B cell (primary cell): ENCODE measurements at regions not wholly inside any gene's neighbourhood (a gene's known extent, or its start where the extent isn't known, plus 50 kb on each side); places are given as distances from the start of the nearest gene placed in this dataset.

Experiments used
- ATAC-seq: fragments of 200-7000 bp; cut with Tn5 transposase; one replicate; pipeline ENCODE4 v1.10.0; 2021; ENCODE audit warnings: low read depth, mild to moderate bottlenecking, moderate number of reproducible peaks, moderate library complexity
- CTCF ChIA-PET: fragments of 350-600 bp; sonication (Branson Sonifier 250); formaldehyde crosslinking; loops from one replicate; lab custom pipeline; 2021; ENCODE audit warnings: antibody characterized with exemption, inconsistent platforms; lab: Charles Lee
- POLR2A ChIA-PET: fragments of 350-600 bp; sonication (Branson Sonifier 250); formaldehyde crosslinking; loops from one replicate; lab custom pipeline; 2021; ENCODE audit warnings: antibody characterized with exemption; lab: Charles Lee
- DNase-seq: peaks from one replicate; pipeline ENCODE4 v3.0.0; 2013
- H2AFZ ChIP-seq: 2 replicates; pipeline ENCODE4 v1.6.1; 2012; ENCODE audit warnings: mild to moderate bottlenecking, low read depth, low read length; ENCODE audit not compliant: insufficient read depth, poor library complexity, severe bottlenecking
- H3K27ac ChIP-seq, 2 donors: 1 replicate in 1 of 2; 2 replicates in 1 of 2; pipeline ENCODE4 v1.5.1; 2012 to 2013; ENCODE audit warnings: low read length in 2 of 2, mild to moderate bottlenecking in 2 of 2, moderate library complexity in 1 of 2
- H3K27me3 ChIP-seq, 4 experiments: fragments of 200-600 bp in 1 of 4; sonication (generic) in 1 of 4; replicated peaks in 1 of 4; 1 replicate in 2 of 4; 2 replicates in 2 of 4; pipeline versions ENCODE4 v1.6.1 to v1.7.0; 2013 to 2016; ENCODE audit warnings: low read length in 3 of 4, mild to moderate bottlenecking in 2 of 4, mixed read lengths in 1 of 4, moderate library complexity in 1 of 4; ENCODE audit not compliant: insufficient read depth in 4 of 4, control insufficient read depth in 3 of 4; ENCODE audit errors: control extremely low read depth in 1 of 4
- H3K36me3 ChIP-seq, 2 experiments: replicated peaks in 1 of 2; 1 replicate in 1 of 2; 2 replicates in 1 of 2; pipeline versions ENCODE4 v1.6.1 to v1.7.1; 2013; ENCODE audit warnings: low read length in 1 of 2; ENCODE audit not compliant: insufficient read depth in 2 of 2, control insufficient read depth in 1 of 2; ENCODE audit errors: control extremely low read depth in 1 of 2, extremely low read depth in 1 of 2
- H3K4me1 ChIP-seq, 2 donors: fragments of 200-600 bp in 1 of 2; sonication (generic) in 1 of 2; 1 replicate in 1 of 2; 2 replicates in 1 of 2; pipeline versions ENCODE4 v1.5.1 to v1.6.1; 2013 to 2017; ENCODE audit warnings: low read length in 2 of 2; ENCODE audit not compliant: control insufficient read depth in 2 of 2, insufficient read depth in 2 of 2
- H3K4me2 ChIP-seq: replicated peaks from 2 replicates; pipeline ENCODE3; 2012; ENCODE audit warnings: mild to moderate bottlenecking, low read depth, low read length; ENCODE audit not compliant: poor library complexity, severe bottlenecking
- H3K4me3 ChIP-seq, 5 experiments: fragments of 200-600 bp in 1 of 5; sonication (generic) in 1 of 5; 1 replicate in 3 of 5; 2 replicates in 2 of 5; pipeline versions ENCODE4 v1.5.1 to v1.7.0; 2011 to 2016; ENCODE audit warnings: low read length in 4 of 5, mild to moderate bottlenecking in 4 of 5, low read depth in 2 of 5, control low read depth in 1 of 5, moderate library complexity in 1 of 5; ENCODE audit not compliant: insufficient read depth in 1 of 5; ENCODE audit errors: control extremely low read depth in 1 of 5, extremely low read depth in 1 of 5
- H3K79me2 ChIP-seq: fragments of 200-600 bp; sonication (generic); one replicate; pipeline ENCODE4 v1.6.0; 2016; ENCODE audit warnings: low read length; ENCODE audit not compliant: control insufficient read depth, insufficient read depth
- H3K9ac ChIP-seq: fragments of 200-600 bp; sonication (generic); 2 replicates; pipeline ENCODE4 v1.6.1; 2017; ENCODE audit warnings: mild to moderate bottlenecking, low read length, moderate library complexity
- H3K9me3 ChIP-seq, 3 donors: one replicate each; pipeline versions ENCODE4 v1.6.1 to v1.7.1; 2013; ENCODE audit warnings: low read length in 2 of 3; ENCODE audit not compliant: control insufficient read depth in 2 of 3, insufficient read depth in 1 of 3; ENCODE audit errors: control extremely low read depth in 1 of 3
- H4K20me1 ChIP-seq: 2 replicates; pipeline ENCODE4 v1.6.0; 2012; ENCODE audit warnings: mild to moderate bottlenecking, low read length; ENCODE audit not compliant: insufficient read depth, control insufficient read depth, poor library complexity, severe bottlenecking
- H3K27ac Mint-ChIP-seq: one replicate; pipeline ENCODE4 v1.8.0; 2021; ENCODE audit warnings: mixed read lengths
- H3K27me3 Mint-ChIP-seq: one replicate; pipeline ENCODE4 v1.8.0; 2021; ENCODE audit warnings: mixed read lengths
- H3K4me1 Mint-ChIP-seq: one replicate; pipeline ENCODE4 v1.8.0; 2021; ENCODE audit warnings: mixed read lengths
- H3K4me3 Mint-ChIP-seq: one replicate; pipeline ENCODE4 v1.8.0; 2021; ENCODE audit warnings: mixed read lengths
- H3K9me3 Mint-ChIP-seq: one replicate; pipeline ENCODE4 v1.8.0; 2022; ENCODE audit warnings: mixed read lengths; ENCODE audit not compliant: insufficient read depth
- EZH2 ChIP-seq: IDR thresholded peaks from 2 replicates; pipeline ENCODE4 v1.6.1; 2012; ENCODE audit warnings: borderline replicate concordance, low read depth, mild to moderate bottlenecking, moderate library complexity, low read length; ENCODE audit not compliant: insufficient read depth, poor library complexity, severe bottlenecking
- WGBS: methylation state at CpG from one replicate; pipeline ENCODE4 v1.1.5; 2013; ENCODE audit warnings: missing lambda C conversion rate; ENCODE audit not compliant: insufficient coverage; 5-methylcytosine and 5-hydroxymethylcytosine counted together
- intact Hi-C: fragments of 100-400 bp; cut with micrococcal nuclease; formaldehyde crosslinking; loops from one replicate; pipeline ENCODE4 v1.10.0; 2022
- TF ChIP-seq, protein P1 (sequence below): fragments of 200-600 bp; IDR thresholded peaks from one replicate; pipeline ENCODE4 v1.8.0; 2022; ENCODE audit warnings: antibody characterized with exemption, mild to moderate bottlenecking

GRCh38 chr18:75875559-75875958 lies 448.1 kb upstream of the SMIM21 start:
- Histone ChIP-seq H3K36me3 (no peaks in the 10 kb centered on the region), H2AFZ (no peak overlapping the region), H3K27me3 (no peaks in the 10 kb centered on the region), H3K9ac (no peak overlapping the region), H4K20me1 (no peaks in the 10 kb centered on the region), H3K4me1 (no peaks in the 10 kb centered on the region), H3K4me3 (no peak overlapping the region), H3K79me2 (no peaks in the 10 kb centered on the region), H3K9me3 (peaks cover 0 to 10% (median 0%) of the 10 kb centered on the region in 3 donors), H3K27ac (no peak overlapping the region), H3K4me2 (no peak overlapping the region)
- ChIA-PET CTCF (no interaction called here), POLR2A (no interaction called here)
- no peak for ATAC-seq
- 85% methylated on average over 9 of the region's 10 CpGs for WGBS
- H3K27me3 Mint-ChIP-seq, result no peaks in the 10 kb centered on the region
- H3K27ac Mint-ChIP-seq, result no peak overlapping the region
- no peak overlapping the region for H3K4me3 Mint-ChIP-seq
- peaks cover 5% of the 10 kb centered on the region for H3K9me3 Mint-ChIP-seq
- DNase-seq, result no peak
- no peak for TF ChIP-seq EZH2
- TF ChIP-seq, protein P1, sequence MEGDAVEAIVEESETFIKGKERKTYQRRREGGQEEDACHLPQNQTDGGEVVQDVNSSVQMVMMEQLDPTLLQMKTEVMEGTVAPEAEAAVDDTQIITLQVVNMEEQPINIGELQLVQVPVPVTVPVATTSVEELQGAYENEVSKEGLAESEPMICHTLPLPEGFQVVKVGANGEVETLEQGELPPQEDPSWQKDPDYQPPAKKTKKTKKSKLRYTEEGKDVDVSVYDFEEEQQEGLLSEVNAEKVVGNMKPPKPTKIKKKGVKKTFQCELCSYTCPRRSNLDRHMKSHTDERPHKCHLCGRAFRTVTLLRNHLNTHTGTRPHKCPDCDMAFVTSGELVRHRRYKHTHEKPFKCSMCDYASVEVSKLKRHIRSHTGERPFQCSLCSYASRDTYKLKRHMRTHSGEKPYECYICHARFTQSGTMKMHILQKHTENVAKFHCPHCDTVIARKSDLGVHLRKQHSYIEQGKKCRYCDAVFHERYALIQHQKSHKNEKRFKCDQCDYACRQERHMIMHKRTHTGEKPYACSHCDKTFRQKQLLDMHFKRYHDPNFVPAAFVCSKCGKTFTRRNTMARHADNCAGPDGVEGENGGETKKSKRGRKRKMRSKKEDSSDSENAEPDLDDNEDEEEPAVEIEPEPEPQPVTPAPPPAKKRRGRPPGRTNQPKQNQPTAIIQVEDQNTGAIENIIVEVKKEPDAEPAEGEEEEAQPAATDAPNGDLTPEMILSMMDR, result no peak
- intact Hi-C loops, result no loop called here
- H3K4me1 Mint-ChIP-seq, result no peaks in the 10 kb centered on the region

DNA sequence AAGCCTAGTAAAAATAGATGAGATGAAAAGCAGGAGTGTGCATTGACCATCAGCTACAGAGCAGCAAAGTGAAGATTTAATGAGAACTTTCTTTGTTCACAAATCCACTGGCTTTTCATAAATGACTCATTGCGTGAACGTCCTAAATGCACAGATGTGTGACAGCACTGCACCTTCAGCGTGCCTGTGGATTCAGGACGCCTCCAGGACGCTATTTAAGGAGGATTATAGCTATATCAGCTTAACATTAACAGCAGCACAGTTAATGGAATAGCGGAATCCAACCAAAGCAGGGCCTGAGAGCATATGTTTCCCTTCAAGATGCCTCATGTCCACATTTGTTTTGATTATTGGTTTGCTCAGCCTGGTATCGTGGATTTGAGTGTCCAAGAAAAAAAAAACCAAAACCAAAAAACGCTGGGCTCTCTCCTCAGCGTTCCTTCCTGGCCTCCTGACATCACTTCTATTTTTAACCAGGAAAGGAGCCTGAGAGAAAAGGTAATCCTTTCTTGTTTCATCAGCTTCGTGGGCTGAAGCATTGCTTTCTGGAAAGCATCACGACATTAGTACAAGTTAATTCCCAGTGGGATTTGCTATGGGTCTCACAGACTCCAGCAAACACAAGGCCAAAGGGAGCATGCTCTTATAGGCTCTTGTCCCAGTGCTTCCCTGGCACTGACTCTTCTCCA lies 447.0 kb upstream of the SMIM21 start:
- Histone ChIP-seq H2AFZ (no peak overlapping the region), H3K4me3 (no peak overlapping the region), H3K9me3 (peaks cover 0 to 10% (median 0%) of the 10 kb centered on the region in 3 donors), H3K4me2 (no peak overlapping the region), H3K27me3 (no peaks in the 10 kb centered on the region), H3K27ac (no peak overlapping the region), H4K20me1 (no peaks in the 10 kb centered on the region), H3K36me3 (no peaks in the 10 kb centered on the region), H3K9ac (no peak overlapping the region), H3K79me2 (no peaks in the 10 kb centered on the region), H3K4me1 (no peaks in the 10 kb centered on the region)
- intact Hi-C loops, result no loop called here
- no peak for ATAC-seq
- ChIA-PET POLR2A (no interaction called here), CTCF (no interaction called here)
- 83% methylated on average over 6 of the region's 11 CpGs for WGBS
- H3K27me3 Mint-ChIP-seq, result no peaks in the 10 kb centered on the region
- TF ChIP-seq, protein P1, result no peak
- TF ChIP-seq EZH2, result no peak
- H3K4me3 Mint-ChIP-seq, result no peak overlapping the region
- H3K27ac Mint-ChIP-seq, result no peak overlapping the region
- DNase-seq, result no peak
- no peaks in the 10 kb centered on the region for H3K4me1 Mint-ChIP-seq
- H3K9me3 Mint-ChIP-seq, result peaks cover 5% of the 10 kb centered on the region
